Cardiac muscle cell (in vitro differentiated cells and primary cell): ENCODE measurements at regions not wholly inside any gene's neighbourhood (a gene's known extent, or its start where the extent isn't known, plus 50 kb on each side); places are given as distances from the start of the nearest gene placed in this dataset.

Experiments
- DNase-seq, 2 donors: peaks; one replicate each; pipeline versions ENCODE4 v3.0.0 to v3.0.0-alpha.2; 2010 to 2017; ENCODE audit warnings: low read depth in 1 of 2, low spot score in 1 of 2
- H3K27ac ChIP-seq: fragments of 200-600 bp; sonication (generic); 2 replicates; pipeline ENCODE4 v1.5.1; 2016
- H3K27me3 ChIP-seq: fragments of 200-600 bp; sonication (generic); 2 replicates; pipeline ENCODE4 v1.6.0; 2016; ENCODE audit warnings: control low read depth
- H3K36me3 ChIP-seq: fragments of 200-600 bp; sonication (generic); 2 replicates; pipeline ENCODE4 v1.5.1; 2016; ENCODE audit warnings: control low read depth
- H3K4me1 ChIP-seq: fragments of 200-600 bp; sonication (generic); 2 replicates; pipeline ENCODE4 v1.8.1; 2017; ENCODE audit warnings: low read depth, mild to moderate bottlenecking, mixed run types
- H3K4me3 ChIP-seq: fragments of 200-600 bp; sonication (generic); 2 replicates; pipeline ENCODE4 v1.5.1; 2016; ENCODE audit warnings: mild to moderate bottlenecking
- H3K9me3 ChIP-seq: fragments of 200-600 bp; sonication (generic); 2 replicates; pipeline ENCODE4 v1.5.1; 2017; ENCODE audit warnings: low read depth, mild to moderate bottlenecking, control low read depth
- CTCF ChIP-seq: IDR thresholded peaks from 2 replicates; pipeline ENCODE4 v1.5.1; 2012; ENCODE audit warnings: low read depth, mild to moderate bottlenecking, low read length

DNA sequence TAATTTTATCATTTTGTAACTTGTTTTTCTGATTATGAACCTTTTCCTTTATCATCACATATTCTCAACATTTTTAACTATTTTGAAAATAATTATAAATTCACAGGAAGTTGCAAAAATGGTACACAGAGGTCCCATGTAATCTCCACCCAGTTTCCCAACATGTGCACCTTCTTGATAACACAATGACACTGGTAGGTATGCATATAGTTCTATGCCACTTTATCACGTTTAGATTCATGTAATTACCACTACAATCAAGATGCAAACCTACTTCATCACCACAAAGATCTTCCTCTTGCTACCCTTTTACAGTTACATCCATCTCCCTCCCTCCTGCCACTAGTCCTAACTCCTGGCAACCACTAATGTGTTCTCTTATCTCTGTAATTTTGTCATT, 413.9 kb downstream of the SHQ1 start:
- H3K27ac ChIP-seq = no peak overlapping the region
- DNase-seq = no peak
- H3K4me3 ChIP-seq = no peak overlapping the region
- H3K36me3 ChIP-seq = peaks cover 3% of the 10 kb centered on the region
- no peak for TF ChIP-seq CTCF
- H3K9me3 ChIP-seq = no peaks in the 10 kb centered on the region
- no peaks in the 10 kb centered on the region for H3K27me3 ChIP-seq
- peaks cover 17% of the 10 kb centered on the region for H3K4me1 ChIP-seq

DNA sequence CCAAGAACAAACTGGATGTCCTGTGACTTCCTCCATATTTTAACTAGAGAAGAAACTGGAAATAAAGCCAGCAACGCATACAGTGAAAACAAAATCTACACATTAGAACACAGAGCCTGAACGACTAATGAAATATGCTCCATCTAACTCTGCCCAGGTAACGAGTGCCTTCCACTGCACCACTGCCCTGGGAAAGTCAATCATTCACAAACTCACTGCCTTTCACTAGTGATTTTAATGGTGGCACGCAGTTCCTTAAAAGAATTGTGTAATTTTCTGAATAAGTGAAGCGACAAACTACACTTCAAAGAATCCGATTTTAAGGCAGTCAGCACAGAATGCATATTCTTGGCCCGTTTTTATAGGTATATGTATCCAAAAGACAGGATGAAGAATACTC, 416.0 kb downstream of the SHQ1 start:
- Histone ChIP-seq H3K27me3 (no peaks in the 10 kb centered on the region), H3K4me1 (peaks cover 17% of the 10 kb centered on the region)
- TF ChIP-seq CTCF = no peak

GRCh38 chr3:72429589-72430353, 418.5 kb downstream of the SHQ1 start:
- Histone ChIP-seq H3K36me3 (no peaks in the 10 kb centered on the region), H3K9me3 (no peaks in the 10 kb centered on the region), H3K27ac (no peak overlapping the region), H3K4me3 (no peak overlapping the region), H3K27me3 (no peaks in the 10 kb centered on the region), H3K4me1 (peaks cover 39% of the 10 kb centered on the region)
- no peak for TF ChIP-seq CTCF
- DNase-seq = no peak

More for the DNA sequence above, 416.0 kb downstream of the SHQ1 start:
- Histone ChIP-seq H3K27ac (no peak overlapping the region), H3K4me3 (no peak overlapping the region), H3K9me3 (no peaks in the 10 kb centered on the region), H3K36me3 (no peaks in the 10 kb centered on the region)
- DNase-seq = no peak

DNA sequence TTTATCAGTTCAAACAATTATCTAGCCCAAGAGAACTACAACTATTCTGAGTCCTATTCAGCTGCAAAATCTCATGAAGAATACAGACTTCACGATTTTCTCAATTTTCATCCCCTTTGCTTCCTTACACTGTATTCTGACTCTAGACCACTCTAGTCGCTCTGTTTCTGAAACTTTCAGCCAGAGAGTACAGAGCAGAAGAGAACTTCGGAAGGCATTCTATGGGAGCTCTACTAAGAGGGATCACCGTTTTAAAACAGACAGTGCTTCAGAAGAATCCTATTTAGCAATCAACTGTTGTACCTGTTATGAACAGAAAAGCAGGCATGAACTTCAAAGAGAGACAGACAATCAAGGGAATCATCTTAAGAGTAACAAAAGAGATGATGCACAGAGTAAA, 419.4 kb downstream of the SHQ1 start:
- peaks cover 39% of the 10 kb centered on the region for H3K4me1 ChIP-seq
- no peaks in the 10 kb centered on the region for H3K27me3 ChIP-seq
- H3K4me3 ChIP-seq = no peak overlapping the region
- no peak for TF ChIP-seq CTCF
- peak overlapping the region; percentile 31 for H3K27ac ChIP-seq
- no peak for DNase-seq
- H3K9me3 ChIP-seq = no peaks in the 10 kb centered on the region
- H3K36me3 ChIP-seq = no peaks in the 10 kb centered on the region

GRCh38 chr3:72427624-72428023, 420.6 kb downstream of the SHQ1 start:
- H3K27ac ChIP-seq = peak overlapping the region; percentile 19
- peaks cover 39% of the 10 kb centered on the region for H3K4me1 ChIP-seq
- no peaks in the 10 kb centered on the region for H3K9me3 ChIP-seq
- DNase-seq = no peak
- H3K27me3 ChIP-seq = no peaks in the 10 kb centered on the region
- H3K36me3 ChIP-seq = no peaks in the 10 kb centered on the region
- H3K4me3 ChIP-seq = no peak overlapping the region
- no peak for TF ChIP-seq CTCF
